ENCODE measurements at regions not wholly inside any gene's neighbourhood (a gene's known extent, or its start where the extent isn't known, plus 50 kb on each side); places are given as distances from the start of the nearest gene placed in this dataset.

DNA sequence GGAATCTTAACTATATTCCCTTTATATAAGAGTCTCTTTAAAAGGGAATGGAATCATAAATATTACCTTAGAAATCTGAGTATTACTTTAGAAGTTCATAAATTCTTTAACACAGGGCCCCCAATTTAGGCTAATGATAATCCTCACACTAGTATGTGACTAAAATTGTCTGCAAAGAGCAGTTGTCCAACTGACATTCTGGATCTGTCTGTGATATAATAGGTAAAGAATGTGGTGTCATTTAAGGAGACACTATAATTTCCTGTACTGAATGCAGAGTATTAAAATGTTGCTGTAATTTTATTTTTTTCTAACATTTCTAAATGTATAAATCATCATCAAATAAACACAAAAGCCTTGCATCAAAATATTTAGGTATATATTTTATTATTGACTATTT is 128.5 kb upstream of the DST start:
- TF ChIP-seq, protein P1, sequence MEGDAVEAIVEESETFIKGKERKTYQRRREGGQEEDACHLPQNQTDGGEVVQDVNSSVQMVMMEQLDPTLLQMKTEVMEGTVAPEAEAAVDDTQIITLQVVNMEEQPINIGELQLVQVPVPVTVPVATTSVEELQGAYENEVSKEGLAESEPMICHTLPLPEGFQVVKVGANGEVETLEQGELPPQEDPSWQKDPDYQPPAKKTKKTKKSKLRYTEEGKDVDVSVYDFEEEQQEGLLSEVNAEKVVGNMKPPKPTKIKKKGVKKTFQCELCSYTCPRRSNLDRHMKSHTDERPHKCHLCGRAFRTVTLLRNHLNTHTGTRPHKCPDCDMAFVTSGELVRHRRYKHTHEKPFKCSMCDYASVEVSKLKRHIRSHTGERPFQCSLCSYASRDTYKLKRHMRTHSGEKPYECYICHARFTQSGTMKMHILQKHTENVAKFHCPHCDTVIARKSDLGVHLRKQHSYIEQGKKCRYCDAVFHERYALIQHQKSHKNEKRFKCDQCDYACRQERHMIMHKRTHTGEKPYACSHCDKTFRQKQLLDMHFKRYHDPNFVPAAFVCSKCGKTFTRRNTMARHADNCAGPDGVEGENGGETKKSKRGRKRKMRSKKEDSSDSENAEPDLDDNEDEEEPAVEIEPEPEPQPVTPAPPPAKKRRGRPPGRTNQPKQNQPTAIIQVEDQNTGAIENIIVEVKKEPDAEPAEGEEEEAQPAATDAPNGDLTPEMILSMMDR (IDR thresholded peaks at IDR 0.05): no peak
- TF ChIP-seq POLR2AphosphoS5 (IDR thresholded peaks at IDR 0.05): no peak
